ENCODE measurements at regions not wholly inside any gene's neighbourhood (a gene's known extent, or its start where the extent isn't known, plus 50 kb on each side); places are given as distances from the start of the nearest gene placed in this dataset.
"Not testable (repeated sequence)": the region's sequence is repeated elsewhere in the genome, so short reads cannot be mapped to it uniquely, and the experiment has no call there.

DNA sequence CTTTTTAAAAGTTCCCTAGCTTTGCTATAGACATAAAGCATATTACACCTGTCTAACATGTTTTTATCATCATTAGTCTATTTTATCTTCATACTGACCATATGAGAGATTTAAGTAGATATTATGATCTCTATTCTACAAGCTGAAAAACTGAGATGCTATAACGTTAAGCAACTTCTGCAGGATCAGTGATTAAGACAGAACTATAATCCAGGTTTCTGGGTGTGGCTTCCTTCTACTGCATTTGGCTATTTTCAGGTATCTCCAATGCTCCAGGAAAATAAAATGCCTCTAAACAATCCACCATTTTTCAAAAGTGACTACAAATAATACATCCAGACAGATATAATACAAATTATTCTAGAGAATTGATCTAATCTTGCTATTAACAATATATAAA lies 53.4 kb downstream of the RGS2 start:
- DNase-seq = no peak

DNA sequence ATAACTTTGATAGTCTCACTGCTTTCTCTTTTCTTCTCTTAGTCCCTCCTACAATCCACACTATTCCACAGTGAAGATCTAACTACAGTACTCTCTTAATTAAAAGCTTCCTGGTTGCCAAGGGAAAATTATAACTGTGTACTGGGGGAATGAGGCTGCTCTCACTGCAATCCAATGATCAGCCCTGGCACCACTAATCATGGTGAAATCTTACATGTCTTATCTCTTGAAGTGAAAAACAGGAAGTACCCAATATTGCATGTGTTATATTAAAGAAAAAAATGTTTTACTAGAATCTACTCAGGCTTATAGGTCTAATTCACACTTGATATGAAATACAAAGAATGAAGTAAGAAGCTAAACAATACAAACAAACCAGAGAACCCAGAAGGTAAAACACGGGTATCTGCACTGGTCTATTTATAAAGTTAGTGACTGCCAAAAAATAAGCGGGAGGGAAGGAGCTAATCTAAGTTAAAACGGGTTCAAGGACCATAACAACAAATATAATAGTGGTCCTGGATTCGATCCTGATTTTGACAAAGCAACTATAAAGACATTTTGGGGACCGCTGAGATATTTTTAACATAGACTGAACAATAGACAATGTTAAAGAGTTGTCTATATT lies 57.5 kb downstream of the RGS2 start:
- DNase-seq = no peak

DNA sequence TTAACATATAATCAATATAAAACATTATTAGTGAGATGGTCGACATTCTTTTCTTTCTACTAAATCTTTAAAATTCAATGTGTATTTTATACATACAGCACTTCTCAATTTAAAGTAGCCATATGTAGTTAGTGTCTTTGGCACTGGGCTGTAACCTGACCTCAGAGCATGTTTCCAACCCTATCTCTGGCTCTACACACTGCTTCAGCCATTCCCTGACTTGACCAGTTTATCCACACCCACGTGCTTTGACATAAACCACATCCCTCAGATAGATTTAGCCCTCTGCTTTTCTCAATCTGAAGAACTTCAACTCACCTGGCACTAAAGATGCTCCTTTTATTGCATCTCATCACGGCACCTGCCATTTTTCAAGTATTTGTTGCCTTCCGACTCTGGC lies 58.3 kb downstream of the RGS2 start:
- no peak for DNase-seq

DNA sequence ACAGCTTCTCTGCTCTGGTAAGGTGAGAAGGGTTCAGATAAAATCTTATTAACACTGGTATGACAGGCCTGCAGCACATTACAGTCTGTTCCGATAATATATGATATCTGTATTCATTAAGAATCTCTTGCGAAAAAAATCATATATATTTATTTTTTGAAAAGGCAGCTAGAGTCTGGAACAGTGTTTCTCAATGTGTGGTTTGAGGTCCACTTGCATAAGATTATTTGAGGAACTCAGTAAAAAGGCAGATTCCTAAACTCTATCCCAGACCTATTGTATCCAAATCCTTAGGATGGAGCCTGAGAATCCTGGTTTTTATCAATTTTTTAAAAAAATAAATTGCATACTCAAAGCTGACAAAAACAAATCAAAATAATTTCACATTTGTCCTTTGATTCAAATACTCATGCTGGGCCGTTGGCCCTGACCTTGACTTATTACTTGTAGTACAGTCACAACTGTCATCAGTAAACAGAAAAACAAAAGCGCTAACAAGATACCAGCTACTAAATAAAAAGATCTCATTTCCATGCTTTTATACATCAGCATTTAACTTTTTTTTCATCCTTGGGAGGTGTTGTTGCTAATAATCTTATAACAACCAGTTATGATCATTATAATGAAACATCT lies 60.6 kb downstream of the RGS2 start:
- no peak for DNase-seq

DNA sequence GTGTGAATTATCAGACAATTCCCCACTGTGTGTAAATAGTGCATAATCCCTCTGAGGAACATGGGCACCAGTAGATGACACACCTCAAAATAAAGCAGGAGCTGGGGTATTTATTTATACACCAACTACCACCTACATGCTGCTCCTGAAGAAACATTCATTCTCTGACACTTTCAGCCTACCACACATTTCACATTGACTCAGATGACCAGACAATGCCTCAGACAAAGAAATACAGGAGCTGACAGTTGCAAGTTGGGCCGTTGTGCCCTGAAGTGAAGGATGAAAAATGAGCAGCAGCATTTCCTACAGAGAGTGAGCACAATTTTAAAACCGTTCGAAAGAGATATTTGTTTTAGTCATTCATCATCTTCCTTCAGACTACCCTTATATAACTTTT lies 63.2 kb downstream of the RGS2 start:
- DNase-seq = no peak

DNA sequence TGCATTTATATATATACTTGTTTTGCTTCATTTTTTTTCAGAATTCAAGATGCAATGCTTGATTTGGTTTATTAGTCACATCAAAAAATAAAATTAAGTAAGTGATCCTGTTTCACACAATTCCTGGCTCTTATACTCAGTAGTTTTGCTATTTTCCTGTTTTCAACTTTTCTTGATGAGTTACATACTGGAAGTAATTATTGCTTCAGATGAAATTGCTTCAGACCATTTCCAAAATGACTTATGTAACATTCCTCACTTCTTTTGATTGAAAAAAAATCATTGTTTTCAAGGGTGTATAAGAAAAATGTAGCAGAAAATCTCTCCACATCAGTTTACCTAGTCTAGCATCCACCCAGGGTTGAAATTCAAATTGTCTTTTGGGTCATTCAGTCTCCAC lies 65.0 kb downstream of the RGS2 start:
- DNase-seq = no peak

DNA sequence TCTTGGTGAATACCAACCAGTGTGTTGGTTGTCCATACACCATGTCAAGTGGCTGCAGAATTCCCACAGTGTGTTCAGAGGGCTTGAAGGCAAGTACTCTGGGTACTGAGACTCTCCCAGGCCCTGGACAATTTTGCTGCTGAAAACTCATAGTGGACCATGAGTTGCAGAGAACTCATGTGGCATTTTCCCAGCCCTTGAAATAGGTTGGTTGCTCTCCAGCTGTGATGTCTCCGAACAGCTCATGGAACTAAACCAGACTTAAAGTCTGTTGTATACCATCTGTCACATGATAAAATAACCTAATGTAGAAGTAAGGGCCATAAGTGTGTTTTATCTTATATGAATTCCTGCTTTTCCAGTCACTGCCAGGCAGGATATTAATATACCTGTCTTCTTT lies 67.8 kb downstream of the RGS2 start:
- DNase-seq = no peak

DNA sequence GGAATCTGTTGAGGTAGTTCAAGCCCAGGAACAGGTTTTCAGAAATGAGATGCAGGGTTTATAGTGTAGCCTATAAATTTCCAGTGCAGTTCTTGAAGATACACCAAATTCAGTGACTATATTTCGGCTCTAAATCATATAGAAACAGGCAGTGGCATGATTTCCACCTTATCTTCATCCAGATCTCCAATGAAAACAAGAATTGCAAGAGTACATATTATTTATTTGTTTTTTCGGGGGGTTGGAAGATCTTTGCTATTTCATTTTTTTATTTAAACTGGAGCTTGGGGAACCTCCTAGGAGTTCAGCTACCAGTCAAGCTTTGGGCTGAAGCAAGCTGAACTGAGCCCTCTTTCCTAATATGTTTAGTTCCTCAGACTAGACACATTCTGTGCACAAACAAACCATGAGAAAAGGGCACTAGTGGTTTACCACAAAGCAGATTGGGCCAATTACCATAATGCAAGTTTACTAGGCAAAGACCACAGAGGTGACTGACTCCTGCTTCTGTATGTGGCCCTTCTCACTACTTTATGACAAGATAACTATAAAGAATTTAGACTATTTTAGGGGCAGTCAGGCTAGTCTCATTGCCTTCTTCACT lies 68.5 kb downstream of the RGS2 start:
- DNase-seq = no peak

DNA sequence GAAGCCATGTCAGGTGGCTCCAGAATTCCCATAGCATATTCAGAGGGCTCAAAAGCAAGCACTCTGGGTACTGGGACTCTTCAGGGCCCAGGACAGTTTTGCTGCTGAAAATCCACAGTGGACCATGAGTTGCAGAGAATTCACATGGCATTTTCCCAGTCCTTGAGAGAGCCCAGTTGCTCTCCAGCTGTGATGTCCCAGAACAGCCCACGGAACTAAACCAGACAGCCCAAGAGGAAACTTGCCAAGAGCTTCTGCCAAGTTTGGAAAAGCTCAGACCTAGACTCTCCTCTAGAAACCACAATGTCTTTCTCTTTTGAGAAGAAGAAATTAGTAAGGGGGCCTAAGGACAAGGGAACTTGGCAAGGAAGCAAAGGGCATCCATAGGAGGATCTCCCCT lies 69.4 kb downstream of the RGS2 start:
- no peak for DNase-seq

DNA sequence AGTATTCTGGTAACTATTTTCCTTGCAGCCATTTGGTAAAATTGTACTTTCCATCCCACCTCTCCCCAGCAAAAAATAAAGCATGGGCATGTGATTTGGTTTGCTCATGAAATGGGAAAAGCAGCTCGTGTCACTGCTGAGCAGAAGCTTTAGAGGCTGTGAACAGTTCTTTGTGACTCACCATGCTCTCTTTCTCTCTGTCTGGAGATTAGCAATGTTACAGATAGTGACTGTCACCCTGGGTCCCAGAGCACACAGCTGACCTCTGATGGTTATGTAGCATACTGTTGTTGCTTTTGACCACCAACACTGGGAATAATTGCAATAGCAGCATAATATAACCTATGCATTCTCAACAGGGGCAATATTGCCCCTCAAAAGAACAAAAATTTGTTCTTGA lies 70.6 kb downstream of the RGS2 start:
- DNase-seq = no peak

DNA sequence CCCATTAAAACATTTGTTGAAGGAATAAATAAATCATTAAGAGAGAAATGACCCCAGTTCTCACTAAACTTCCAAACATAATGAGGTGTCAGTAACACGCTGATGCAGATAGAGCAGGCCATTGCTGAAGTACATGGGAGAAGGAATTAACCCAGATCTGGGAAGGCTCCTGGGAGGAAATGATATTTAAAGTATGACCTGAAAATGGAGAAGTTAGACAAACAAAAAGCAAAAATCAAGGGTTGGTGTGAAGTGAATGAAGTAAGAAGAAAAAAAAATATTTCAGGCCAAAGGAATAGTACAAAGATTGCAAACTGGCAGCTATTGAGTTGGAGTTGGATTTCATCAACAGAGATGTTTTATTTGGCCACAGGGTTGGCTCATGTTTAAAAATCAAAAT lies 71.4 kb downstream of the RGS2 start:
- no peak for DNase-seq

DNA sequence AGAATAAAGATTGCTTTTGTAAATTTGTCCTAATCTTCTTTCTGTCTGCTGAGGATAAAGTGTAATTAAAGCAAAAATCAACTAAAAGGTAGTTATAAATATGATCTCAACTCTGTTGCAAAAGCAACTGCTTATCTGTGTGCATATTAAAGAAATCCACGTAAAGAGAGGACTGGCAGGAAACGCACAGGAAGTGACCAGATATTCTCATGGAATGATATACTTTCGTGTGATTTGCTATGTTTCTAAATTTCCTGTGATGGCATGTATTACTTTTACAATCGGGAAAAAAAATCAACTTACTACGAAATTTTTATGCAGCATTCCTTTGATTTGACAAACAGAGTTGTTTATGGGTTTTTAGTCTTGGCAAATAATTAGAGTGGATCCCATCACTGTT lies 75.4 kb downstream of the RGS2 start:
- DNase-seq = no peak

DNA sequence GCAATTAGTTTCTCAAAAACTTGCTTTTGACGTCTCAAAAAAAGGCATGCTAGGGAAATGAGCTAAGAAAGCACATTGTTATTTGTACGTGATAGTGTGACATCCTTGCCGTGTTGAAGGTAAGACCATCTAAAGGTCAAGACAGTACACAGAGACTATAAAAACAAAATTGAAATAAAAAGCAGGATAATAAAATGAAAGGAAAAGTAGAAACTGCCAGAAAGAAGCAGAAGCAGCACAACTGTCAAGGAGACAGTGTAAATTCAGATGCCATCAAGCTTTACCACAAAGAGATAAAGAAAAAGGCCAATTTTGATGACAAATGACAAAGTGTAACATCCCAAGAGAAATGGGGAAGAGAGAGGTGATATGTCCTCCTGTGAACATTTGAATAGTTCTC lies 76.5 kb downstream of the RGS2 start:
- not testable (repeated sequence) for DNase-seq

DNA sequence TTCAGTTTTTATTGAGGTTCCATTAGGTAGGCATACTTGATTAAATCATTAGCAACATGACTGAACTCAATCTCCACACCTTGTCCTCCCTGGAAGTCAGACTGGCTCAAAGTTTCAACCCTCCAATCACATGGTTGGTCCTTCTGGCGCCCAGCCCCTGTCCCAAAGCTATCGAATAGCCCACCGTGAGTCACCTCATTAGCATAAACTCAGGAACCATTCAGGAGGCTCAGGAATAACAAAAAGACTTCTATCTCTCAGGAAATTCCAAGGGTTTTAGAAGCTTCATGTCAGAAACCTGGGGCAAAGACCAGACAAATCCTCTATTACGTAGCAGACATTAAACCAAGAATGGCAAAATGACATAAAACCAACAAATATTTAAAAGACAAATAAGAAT lies 78.6 kb downstream of the RGS2 start:
- no peak for DNase-seq

DNA sequence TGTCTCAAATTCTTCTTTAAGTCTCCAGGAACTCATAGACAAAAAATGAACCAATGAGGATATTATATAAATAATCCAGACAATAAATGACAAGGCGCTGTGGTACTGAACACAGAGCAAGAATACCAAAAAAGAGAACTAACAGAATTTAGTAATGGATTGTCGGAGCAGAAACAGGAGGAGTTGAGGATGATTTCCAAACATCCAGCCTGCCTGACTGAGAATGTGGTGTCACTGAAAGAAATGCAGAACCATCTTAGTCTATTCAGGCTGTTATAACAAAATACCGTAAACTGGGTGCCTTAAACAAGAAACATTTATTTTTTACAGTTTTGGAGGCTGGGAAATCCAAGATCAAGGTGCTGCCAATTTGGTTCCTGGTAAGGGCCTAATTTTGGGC lies 79.7 kb downstream of the RGS2 start:
- no peak for DNase-seq

DNA sequence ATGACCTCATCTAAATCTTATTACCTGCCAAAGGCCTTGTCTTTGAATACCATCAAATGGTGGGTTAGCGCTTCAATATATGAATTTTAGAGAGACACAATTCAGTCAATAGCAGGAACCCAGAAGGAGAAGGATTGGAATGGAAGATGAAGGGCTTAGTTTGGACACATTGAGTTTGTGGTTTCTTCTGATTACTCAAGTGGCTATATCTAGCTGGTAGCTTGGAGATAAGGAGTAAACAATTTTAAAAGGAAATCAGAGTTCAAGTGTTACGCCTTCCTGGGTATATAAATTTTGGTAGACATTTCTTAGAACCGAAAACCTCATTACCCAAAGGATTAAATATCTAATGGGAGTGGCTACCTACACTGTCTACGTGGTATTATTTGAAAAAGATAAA lies 80.2 kb downstream of the RGS2 start:
- DNase-seq = no peak

DNA sequence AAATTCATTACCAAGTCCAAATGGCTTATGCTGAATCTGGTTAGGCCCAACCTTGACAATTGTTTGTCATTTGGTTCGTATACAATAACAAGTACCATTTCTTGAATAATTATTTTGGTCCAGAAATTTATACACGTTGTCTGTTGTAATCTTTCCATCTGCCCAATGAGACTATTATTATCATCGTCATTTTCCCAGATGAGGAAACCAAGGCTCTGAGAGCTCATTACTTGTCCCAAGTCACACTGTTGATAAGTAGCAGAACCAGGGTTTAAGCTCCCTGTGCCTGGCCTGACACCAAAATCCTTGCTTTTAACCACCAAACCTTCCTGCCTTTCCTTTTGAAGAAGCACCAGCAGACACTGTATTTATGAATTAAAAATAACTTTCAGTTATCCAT lies 81.3 kb downstream of the RGS2 start:
- no peak for DNase-seq

DNA sequence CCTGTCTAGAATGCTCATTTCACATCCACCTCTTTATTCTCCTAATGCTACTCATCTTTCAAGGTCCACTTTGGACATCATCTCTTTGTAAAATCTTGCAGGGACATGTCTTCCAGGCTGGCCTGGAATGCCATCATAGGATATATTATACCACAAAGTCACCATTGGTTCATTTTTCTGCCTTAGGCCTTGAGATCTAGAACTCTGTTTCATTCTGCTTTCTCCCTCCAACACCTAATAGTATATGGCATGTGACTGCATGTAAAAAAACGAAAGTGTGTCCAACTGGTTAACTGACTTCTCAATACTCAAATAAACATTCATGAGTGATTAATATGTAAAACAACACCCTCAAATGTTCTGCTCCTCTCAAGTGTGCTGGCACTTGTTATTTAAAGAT lies 84.1 kb downstream of the RGS2 start:
- no peak for DNase-seq

DNA sequence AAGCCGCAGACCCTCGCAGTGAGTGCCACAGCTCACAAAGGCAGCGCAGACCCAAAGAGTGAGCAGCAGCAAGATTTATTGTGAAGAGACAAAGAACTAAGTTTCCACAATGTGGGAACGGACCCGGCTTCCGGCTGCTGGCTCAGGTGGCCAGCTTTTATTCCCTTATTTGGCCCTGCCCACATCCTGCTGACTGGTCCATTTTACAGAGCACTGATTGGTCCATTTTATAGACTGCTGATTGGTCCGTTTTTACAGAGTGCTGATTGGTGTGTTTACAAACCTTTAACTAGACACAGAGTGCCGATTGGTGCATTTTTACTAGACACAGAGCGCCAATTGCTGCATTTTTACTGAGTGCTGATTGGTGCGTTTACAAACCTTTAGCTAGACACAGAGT lies 86.6 kb downstream of the RGS2 start:
- DNase-seq = not testable (repeated sequence)

DNA sequence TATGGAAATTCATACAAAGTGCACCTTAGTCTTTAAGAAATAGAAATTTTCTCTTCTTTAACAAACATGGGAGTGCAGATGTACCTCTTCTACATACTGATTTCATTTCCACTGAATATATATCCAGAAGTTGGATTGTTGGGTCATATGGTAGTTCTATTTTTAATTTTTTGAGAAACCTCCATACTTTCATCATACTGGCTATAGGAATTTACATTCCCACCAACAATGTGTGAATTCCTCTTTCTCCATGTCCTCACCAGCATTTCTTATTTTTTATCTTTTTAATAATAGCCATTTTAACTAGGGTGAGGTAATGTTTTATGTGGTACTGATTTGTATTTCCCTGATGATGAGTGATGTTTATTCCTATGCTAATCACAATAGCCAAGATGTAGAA lies 87.5 kb downstream of the RGS2 start:
- no peak for DNase-seq

DNA sequence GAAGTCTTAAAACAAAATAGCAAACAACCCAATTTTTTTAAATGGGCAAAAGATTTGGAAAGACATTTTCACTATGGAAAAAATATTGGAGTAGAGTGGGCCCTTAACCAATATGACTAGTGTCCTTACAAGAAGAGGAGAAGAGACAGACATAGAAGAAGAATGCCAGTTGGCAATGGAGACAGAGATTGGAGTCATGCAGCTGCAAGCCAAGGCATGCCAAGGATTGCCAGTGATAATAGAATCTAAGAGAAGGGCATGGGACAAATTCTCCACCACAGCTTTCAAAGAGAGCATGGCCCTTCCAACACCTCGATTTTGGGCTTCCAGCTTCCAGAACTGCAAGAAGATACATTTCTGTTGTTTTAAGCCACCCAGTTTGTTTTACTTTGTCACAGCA lies 92.7 kb downstream of the RGS2 start:
- DNase-seq = no peak

DNA sequence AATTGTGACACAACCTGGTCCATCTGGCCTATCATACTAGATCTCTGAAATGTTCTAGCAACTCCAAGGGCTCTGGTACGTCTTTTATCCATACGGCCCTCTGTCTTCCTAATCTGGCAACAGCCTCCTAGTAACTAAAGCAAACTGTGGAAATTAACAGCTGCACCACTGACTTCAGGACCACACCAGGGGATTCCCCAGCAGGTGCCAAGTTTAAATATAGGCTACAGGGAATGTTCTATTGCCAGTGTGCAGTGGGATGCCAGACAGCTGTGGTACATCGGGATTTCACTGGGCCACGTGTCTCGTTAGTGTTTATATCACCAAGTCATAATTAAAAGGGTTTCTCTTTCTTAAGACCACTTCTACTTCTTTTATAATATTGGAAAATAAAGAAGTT lies 94.3 kb downstream of the RGS2 start:
- no peak for DNase-seq

DNA sequence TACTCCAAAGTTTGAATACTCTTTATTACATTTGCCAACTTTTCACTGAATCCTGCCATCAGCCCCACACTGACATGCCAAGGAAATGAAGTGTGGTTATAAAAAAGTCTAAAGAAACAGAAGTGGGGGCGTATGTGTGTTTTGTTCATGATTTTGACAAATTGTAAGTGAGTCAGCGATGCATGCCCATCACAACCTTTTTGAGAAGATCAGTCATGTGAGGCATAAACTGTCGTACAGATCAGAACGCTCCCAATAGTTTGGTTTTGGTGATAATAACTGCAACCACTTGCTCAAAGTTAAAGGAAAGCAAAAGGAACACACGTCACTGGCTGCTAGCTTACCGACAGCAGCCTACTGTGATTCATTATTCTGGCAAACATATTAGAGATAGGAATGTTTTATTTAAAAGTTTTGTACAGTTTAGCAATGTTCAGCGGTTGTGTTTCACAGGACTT lies 95.6 kb downstream of the RGS2 start:
- DNase-seq = peak; percentile 7

DNA sequence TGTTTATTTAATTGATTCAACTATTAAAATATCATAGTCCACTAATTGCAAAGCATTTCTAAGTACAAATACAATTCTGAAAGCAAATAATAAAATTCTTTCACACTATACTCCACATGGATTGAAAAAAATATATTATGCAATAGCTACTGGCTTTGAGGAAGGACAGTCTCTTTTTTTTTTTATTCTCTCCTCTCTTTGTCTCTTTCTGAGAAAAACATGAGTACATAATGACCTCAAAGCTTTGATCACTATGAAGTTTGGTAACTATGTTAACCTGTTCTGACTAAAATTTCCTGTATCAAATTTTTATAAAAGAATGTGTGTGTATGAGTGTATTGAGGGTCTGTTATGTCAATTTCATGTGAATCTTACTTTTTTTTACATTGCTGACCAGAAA lies 96.2 kb downstream of the RGS2 start:
- no peak for DNase-seq

DNA sequence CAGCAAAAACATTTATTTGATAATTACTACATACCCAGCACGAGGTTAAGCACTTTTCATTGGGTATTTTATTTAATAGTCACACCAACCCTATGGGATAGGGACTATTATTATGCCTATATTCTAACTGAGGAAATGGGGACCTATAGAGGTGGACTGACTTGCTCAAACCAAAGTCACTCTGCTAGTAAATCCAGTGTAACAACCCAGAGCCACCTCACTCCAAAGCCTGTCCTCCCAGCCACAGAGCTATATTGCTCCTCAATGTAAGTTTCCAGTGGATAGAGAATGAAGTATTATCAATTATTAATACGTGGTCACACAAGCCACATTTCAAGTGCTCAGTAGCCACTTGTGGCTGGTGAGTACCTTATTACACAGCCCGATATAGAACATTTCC lies 97.5 kb downstream of the RGS2 start:
- DNase-seq = no peak
